AG09309 (cell line): ENCODE measurements at regions not wholly inside any gene's neighbourhood (a gene's known extent, or its start where the extent isn't known, plus 50 kb on each side); places are given as distances from the start of the nearest gene placed in this dataset.

Experiments used
- DNase-seq: peaks from one replicate; pipeline ENCODE4 v3.0.0-alpha.2; 2010; ENCODE audit warnings: low read depth
- H3K4me3 ChIP-seq: 2 replicates; pipeline ENCODE4 v1.5.1; 2011; ENCODE audit warnings: mild to moderate bottlenecking, low read depth, low read length, moderate library complexity; ENCODE audit not compliant: control insufficient read depth
- TF ChIP-seq, protein P1 (sequence below): IDR thresholded peaks from 2 replicates; pipeline ENCODE4 v1.5.1; 2011; ENCODE audit warnings: mild to moderate bottlenecking, low read depth, low read length, inconsistent platforms; ENCODE audit not compliant: insufficient read depth, control insufficient read depth; ENCODE audit errors: missing control alignments

DNA sequence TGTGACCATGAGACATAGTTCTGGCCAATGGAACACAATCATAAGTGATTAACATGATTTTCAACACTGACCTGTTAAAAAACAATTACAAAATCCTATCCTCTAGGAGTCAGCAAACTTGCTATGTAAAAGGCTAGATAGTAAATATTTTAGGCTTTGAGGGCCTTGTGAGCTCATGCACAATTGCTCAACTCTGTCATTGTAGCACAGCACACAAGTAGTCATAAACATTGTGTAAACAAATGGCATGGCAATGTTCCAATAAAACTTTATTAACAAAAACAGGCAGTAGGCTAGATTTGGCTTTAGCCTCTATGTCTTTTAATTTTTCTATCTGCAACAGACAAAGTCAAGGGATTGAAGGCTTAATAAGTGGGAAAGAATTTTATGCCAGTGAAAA, 350.7 kb downstream of the C12orf50 start:
- TF ChIP-seq, protein P1, sequence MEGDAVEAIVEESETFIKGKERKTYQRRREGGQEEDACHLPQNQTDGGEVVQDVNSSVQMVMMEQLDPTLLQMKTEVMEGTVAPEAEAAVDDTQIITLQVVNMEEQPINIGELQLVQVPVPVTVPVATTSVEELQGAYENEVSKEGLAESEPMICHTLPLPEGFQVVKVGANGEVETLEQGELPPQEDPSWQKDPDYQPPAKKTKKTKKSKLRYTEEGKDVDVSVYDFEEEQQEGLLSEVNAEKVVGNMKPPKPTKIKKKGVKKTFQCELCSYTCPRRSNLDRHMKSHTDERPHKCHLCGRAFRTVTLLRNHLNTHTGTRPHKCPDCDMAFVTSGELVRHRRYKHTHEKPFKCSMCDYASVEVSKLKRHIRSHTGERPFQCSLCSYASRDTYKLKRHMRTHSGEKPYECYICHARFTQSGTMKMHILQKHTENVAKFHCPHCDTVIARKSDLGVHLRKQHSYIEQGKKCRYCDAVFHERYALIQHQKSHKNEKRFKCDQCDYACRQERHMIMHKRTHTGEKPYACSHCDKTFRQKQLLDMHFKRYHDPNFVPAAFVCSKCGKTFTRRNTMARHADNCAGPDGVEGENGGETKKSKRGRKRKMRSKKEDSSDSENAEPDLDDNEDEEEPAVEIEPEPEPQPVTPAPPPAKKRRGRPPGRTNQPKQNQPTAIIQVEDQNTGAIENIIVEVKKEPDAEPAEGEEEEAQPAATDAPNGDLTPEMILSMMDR, result no peak
- H3K4me3 ChIP-seq, result no peak overlapping the region
- DNase-seq, result no peak

DNA sequence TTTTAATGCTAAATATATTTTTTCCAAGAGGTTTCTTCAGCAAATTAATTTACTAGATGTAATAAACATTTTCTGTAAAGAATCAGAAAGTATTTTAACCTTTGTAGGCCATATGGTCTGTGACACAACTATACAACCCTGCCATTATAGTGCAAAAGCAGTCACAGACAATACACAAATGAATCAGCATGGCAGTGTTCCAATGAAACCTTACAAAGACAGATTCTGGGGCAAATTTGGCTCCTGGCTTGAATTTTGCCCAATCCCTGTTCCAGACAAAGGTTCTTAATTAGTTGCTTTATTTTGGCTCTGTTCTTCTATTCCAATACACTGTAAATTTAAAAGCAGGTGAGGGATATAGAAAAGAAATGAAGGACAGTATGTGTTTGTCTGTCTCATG, 352.5 kb downstream of the C12orf50 start:
- TF ChIP-seq, protein P1, result no peak
- no peak overlapping the region for H3K4me3 ChIP-seq
- DNase-seq, result no peak

DNA sequence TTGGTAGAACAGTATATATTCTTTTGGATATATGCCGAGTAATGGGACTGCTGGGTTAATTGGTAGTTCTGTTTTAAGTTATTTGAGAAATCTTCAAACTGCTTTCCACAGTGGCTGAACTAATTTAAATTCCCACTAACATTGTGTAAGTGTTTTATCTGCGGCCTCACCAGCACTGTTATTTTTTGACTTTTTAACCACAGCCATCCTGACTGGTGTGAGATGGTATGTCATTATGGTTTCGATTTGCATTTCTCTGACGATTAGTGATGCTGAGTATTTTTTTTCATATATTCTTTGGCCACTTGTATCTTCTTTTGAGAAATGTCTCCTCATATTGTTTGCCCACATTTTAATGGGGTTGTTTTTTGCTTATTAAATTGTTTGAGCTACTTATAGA, 357.4 kb downstream of the C12orf50 start:
- H3K4me3 ChIP-seq, result no peak overlapping the region
- TF ChIP-seq, protein P1, result no peak
- DNase-seq, result no peak

DNA sequence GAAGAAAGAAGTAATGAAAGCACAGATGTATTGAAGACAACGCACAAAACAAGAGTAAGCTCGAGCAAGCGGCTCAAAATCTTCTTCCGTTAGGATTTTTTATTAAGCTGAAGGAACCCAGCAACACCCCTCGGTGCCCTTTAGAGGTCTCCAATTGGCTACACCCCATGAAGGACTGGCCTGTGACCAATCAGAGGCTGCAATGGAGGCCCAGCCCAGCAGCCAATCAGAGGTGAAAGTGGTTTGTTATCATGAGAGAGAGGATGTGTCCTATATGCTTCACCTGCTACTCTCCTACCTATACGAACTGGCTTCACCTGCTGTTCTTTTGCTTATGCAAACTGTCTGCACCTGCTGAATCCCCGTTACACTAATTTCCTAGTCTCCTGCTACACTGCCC, 358.8 kb downstream of the C12orf50 start:
- TF ChIP-seq, protein P1, result no peak
- H3K4me3 ChIP-seq, result no peak overlapping the region
- DNase-seq, result no peak

DNA sequence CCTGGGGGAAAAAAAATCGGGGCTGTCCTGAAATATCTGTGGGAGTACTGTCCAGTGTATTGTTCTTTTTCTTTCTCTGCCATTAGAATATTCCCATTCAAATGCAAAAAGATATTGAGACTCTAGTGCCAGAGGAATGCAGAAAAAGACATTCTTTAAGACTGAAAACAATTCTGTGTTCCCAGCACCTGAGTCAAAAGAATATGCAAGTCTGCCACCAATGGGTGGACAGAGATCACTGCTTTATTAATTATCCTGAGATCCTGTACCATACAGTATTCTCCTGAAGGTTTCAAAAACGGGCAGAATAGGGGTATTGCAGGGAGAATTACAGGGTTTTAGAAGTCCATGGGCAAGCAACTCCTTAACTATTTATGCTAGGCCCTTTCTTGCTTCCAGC, 361.8 kb downstream of the C12orf50 start:
- TF ChIP-seq, protein P1, result no peak
- DNase-seq, result no peak
- no peak overlapping the region for H3K4me3 ChIP-seq

DNA sequence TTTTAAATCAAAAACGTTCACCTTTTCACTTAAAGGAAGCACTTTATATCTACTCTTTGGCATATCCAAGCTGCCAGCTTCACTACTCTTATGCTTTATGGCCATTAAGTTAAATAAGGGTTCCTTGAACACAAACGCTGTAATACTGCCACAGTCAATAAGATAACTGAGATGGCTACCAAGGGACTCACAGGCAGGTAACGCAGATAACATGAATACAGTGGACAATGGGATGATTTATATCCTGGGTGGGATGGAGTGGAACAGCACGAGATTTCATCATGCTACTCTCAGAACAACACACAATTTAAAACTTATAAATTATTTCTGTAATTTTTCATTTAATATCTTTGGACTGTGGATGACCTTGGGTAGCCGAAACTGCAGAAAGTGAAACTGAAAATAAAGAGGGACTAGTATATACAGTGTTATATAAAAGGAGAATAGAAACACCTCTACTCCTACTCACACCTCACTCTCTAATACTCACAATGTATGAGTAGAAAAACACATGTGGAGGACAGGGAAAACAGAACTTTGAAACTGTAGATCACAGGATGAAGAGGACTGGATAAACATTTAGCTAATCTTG, 367.3 kb downstream of the C12orf50 start:
- no peak for DNase-seq
- TF ChIP-seq, protein P1, result no peak
- no peak overlapping the region for H3K4me3 ChIP-seq
